ENCODE measurements at regions not wholly inside any gene's neighbourhood (a gene's known extent, or its start where the extent isn't known, plus 50 kb on each side); places are given as distances from the start of the nearest gene placed in this dataset.
A peak's percentile ranks its signal among the peaks of the same experiment; 100 is the strongest.

DNA sequence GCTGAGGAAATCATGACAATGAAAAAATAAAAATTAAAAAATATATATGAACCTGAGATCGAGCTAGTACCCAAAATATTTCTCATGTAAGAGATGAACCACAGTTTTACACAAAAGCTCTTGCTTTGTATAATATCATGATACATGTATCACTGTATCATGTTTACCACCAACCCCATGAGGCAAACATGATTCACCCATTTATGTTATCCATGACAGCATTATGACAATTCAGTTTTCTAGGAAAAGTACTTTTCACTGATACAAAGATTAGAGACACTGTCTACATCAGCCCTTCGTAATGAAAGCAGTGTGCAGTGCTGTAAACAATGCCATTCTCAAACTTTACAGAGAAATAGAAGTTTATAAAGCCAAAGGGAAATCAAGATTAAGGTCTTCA, 852.5 kb upstream of the LRRC4C start:
- no peaks in the 10 kb centered on the region for H3K36me3 ChIP-seq (ENCODE audit: control insufficient read depth in 1 of 2, insufficient read depth in 2 of 2, low read depth in 1 of 2, low read length in 2 of 2)
- no peak overlapping the region for H2BK12ac ChIP-seq (ENCODE audit: low read length in 2 of 2)
- H3K4ac ChIP-seq (ENCODE audit: low read depth in 1 of 2, low read length in 2 of 2), result no peak overlapping the region
- no peak overlapping the region for H3K14ac ChIP-seq (ENCODE audit: low read length in 2 of 2)
- no peak overlapping the region for H2BK120ac ChIP-seq (ENCODE audit: low read depth, low read length)
- H3K9ac ChIP-seq (ENCODE audit: low read length), result no peak overlapping the region
- no peak overlapping the region for H3K27ac ChIP-seq (ENCODE audit: low read length, poor library complexity, severe bottlenecking)
- H3K4me1 ChIP-seq (ENCODE audit: control insufficient read depth, insufficient read depth, low read depth, low read length), result no peaks in the 10 kb centered on the region
- H3K9me3 ChIP-seq (ENCODE audit: control insufficient read depth, low read length), result no peaks in the 10 kb centered on the region
- no peak overlapping the region for H3K4me3 ChIP-seq (ENCODE audit: insufficient read depth in 1 of 2, low read depth in 1 of 2, low read length in 2 of 2)
- no peak overlapping the region for H4K91ac ChIP-seq (ENCODE audit: low read length)
- 60% methylated on average over 1 of the region's 2 CpGs for whole genome bisulfite sequencing
- no peak overlapping the region for H3K18ac ChIP-seq (ENCODE audit: low read depth in 1 of 2, low read length in 2 of 2)
- H4K8ac ChIP-seq (ENCODE audit: low read length), result no peak overlapping the region
- no peak overlapping the region for H3K23ac ChIP-seq (ENCODE audit: low read length in 2 of 2)
- no peak overlapping the region for H2BK15ac ChIP-seq (ENCODE audit: low read depth, poor library complexity, severe bottlenecking)
- H2AK5ac ChIP-seq (ENCODE audit: low read length, severe bottlenecking), result no peak overlapping the region
- H3K27me3 ChIP-seq (ENCODE audit: control insufficient read depth in 1 of 2, insufficient read depth in 1 of 2, low read length in 2 of 2), result no peaks in the 10 kb centered on the region
- no peak for DNase-seq
- H2AFZ ChIP-seq (ENCODE audit: low read depth, low read length), result no peak overlapping the region
- no peak overlapping the region for H3K4me2 ChIP-seq (ENCODE audit: low read length, poor library complexity, severe bottlenecking)
- no peak overlapping the region for H2BK5ac ChIP-seq (ENCODE audit: low read depth, low read length, poor library complexity, severe bottlenecking)
- no peaks in the 10 kb centered on the region for H3K79me1 ChIP-seq (replicated peaks; ENCODE audit: low read length, poor library complexity, severe bottlenecking)

- no peak overlapping the region for H2BK120ac ChIP-seq (ENCODE audit: low read depth, low read length)
- H3K79me1 ChIP-seq (replicated peaks; ENCODE audit: low read length, poor library complexity, severe bottlenecking), result no peaks in the 10 kb centered on the region
- H2BK12ac ChIP-seq (ENCODE audit: low read length in 2 of 2), result no peak overlapping the region
- no peak overlapping the region for H4K91ac ChIP-seq (ENCODE audit: low read length)
- no peak overlapping the region for H3K4ac ChIP-seq (ENCODE audit: low read depth in 1 of 2, low read length in 2 of 2)
- H2AFZ ChIP-seq (ENCODE audit: low read depth, low read length), result no peak overlapping the region
- WGBS, result 69% methylated on average over 1 of the region's 1 CpG
- H4K8ac ChIP-seq (ENCODE audit: low read length), result no peak overlapping the region
- no peaks in the 10 kb centered on the region for H3K4me1 ChIP-seq (ENCODE audit: control insufficient read depth, insufficient read depth, low read depth, low read length)
- H3K9ac ChIP-seq (ENCODE audit: low read length), result no peak overlapping the region
- no peaks in the 10 kb centered on the region for H3K9me3 ChIP-seq (ENCODE audit: control insufficient read depth, low read length)
- H3K18ac ChIP-seq (ENCODE audit: low read depth in 1 of 2, low read length in 2 of 2), result no peak overlapping the region
- no peak overlapping the region for H2BK5ac ChIP-seq (ENCODE audit: low read depth, low read length, poor library complexity, severe bottlenecking)
- no peak overlapping the region for H3K4me3 ChIP-seq (ENCODE audit: insufficient read depth in 1 of 2, low read depth in 1 of 2, low read length in 2 of 2)
- H2BK15ac ChIP-seq (ENCODE audit: low read depth, poor library complexity, severe bottlenecking), result no peak overlapping the region
- no peak overlapping the region for H3K23ac ChIP-seq (ENCODE audit: low read length in 2 of 2)
- H3K27ac ChIP-seq (ENCODE audit: low read length, poor library complexity, severe bottlenecking), result peak overlapping the region; percentile 73
- DNase-seq, result peak; percentile 1
- no peaks in the 10 kb centered on the region for H3K36me3 ChIP-seq (ENCODE audit: control insufficient read depth in 1 of 2, insufficient read depth in 2 of 2, low read depth in 1 of 2, low read length in 2 of 2)
- no peak overlapping the region for H3K4me2 ChIP-seq (ENCODE audit: low read length, poor library complexity, severe bottlenecking)
- H3K27me3 ChIP-seq (ENCODE audit: control insufficient read depth in 1 of 2, insufficient read depth in 1 of 2, low read length in 2 of 2), result no peaks in the 10 kb centered on the region
- H3K14ac ChIP-seq (ENCODE audit: low read length in 2 of 2), result no peak overlapping the region
- no peak overlapping the region for H2AK5ac ChIP-seq (ENCODE audit: low read length, severe bottlenecking)
These were observed 855.8 kb upstream of the LRRC4C start for GRCh38 chr11:42315267-42315666.

- Histone ChIP-seq H2BK5ac (ENCODE audit: low read depth, low read length, poor library complexity, severe bottlenecking) (no peak overlapping the region), H3K27me3 (ENCODE audit: control insufficient read depth in 1 of 2, insufficient read depth in 1 of 2, low read length in 2 of 2) (no peaks in the 10 kb centered on the region), H2BK120ac (ENCODE audit: low read depth, low read length) (no peak overlapping the region), H2AFZ (ENCODE audit: low read depth, low read length) (no peak overlapping the region), H2BK15ac (ENCODE audit: low read depth, poor library complexity, severe bottlenecking) (no peak overlapping the region), H3K4me2 (ENCODE audit: low read length, poor library complexity, severe bottlenecking) (no peak overlapping the region), H3K4me1 (ENCODE audit: control insufficient read depth, insufficient read depth, low read depth, low read length) (no peaks in the 10 kb centered on the region), H3K9me3 (ENCODE audit: control insufficient read depth, low read length) (no peaks in the 10 kb centered on the region), H3K23ac (ENCODE audit: low read length in 2 of 2) (no peak overlapping the region), H3K14ac (ENCODE audit: low read length in 2 of 2) (no peak overlapping the region), H3K79me1 (replicated peaks; ENCODE audit: low read length, poor library complexity, severe bottlenecking) (no peaks in the 10 kb centered on the region), H4K8ac (ENCODE audit: low read length) (no peak overlapping the region), H2AK5ac (ENCODE audit: low read length, severe bottlenecking) (no peak overlapping the region), H3K27ac (ENCODE audit: low read length, poor library complexity, severe bottlenecking) (peak overlapping the region; percentile 73), H2BK12ac (ENCODE audit: low read length in 2 of 2) (no peak overlapping the region), H3K4me3 (ENCODE audit: insufficient read depth in 1 of 2, low read depth in 1 of 2, low read length in 2 of 2) (no peak overlapping the region), H4K91ac (ENCODE audit: low read length) (no peak overlapping the region), H3K9ac (ENCODE audit: low read length) (no peak overlapping the region), H3K18ac (ENCODE audit: low read depth in 1 of 2, low read length in 2 of 2) (no peak overlapping the region), H3K4ac (ENCODE audit: low read depth in 1 of 2, low read length in 2 of 2) (no peak overlapping the region), H3K36me3 (ENCODE audit: control insufficient read depth in 1 of 2, insufficient read depth in 2 of 2, low read depth in 1 of 2, low read length in 2 of 2) (no peaks in the 10 kb centered on the region)
- WGBS, result 65% methylated on average over 1 of the region's 1 CpG
- no peak for DNase-seq
These were observed 856.4 kb upstream of the LRRC4C start for GRCh38 chr11:42315846-42316245.

DNA sequence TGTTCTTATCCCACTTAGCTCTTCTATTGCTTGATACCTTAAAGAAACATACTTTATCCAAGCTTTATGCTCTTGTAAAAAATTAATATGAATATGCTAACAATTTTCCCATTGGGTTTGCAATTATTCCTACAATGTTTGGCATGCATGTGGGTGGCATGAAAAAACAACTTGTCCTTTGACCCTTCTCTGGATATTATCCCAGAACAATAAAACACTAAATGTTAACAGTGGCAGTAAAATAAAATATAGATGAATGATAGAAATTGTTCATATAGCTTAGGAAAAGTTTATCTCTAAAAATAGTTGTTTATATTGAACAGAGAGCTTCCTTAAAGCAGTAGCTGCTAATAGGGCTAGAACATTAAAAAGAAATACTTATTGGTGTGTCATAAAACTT, 860.5 kb upstream of the LRRC4C start:
- Histone ChIP-seq H2BK12ac (ENCODE audit: low read length in 2 of 2) (no peak overlapping the region), H3K27me3 (ENCODE audit: control insufficient read depth in 1 of 2, insufficient read depth in 1 of 2, low read length in 2 of 2) (no peaks in the 10 kb centered on the region), H4K8ac (ENCODE audit: low read length) (no peak overlapping the region), H3K9me3 (ENCODE audit: control insufficient read depth, low read length) (no peaks in the 10 kb centered on the region), H3K23ac (ENCODE audit: low read length in 2 of 2) (no peak overlapping the region), H3K4me3 (ENCODE audit: insufficient read depth in 1 of 2, low read depth in 1 of 2, low read length in 2 of 2) (no peak overlapping the region), H3K27ac (ENCODE audit: low read length, poor library complexity, severe bottlenecking) (no peak overlapping the region), H3K18ac (ENCODE audit: low read depth in 1 of 2, low read length in 2 of 2) (no peak overlapping the region), H2BK120ac (ENCODE audit: low read depth, low read length) (no peak overlapping the region), H3K36me3 (ENCODE audit: control insufficient read depth in 1 of 2, insufficient read depth in 2 of 2, low read depth in 1 of 2, low read length in 2 of 2) (no peaks in the 10 kb centered on the region), H4K91ac (ENCODE audit: low read length) (no peak overlapping the region), H3K9ac (ENCODE audit: low read length) (no peak overlapping the region), H2AK5ac (ENCODE audit: low read length, severe bottlenecking) (no peak overlapping the region), H3K4ac (ENCODE audit: low read depth in 1 of 2, low read length in 2 of 2) (no peak overlapping the region), H3K79me1 (replicated peaks; ENCODE audit: low read length, poor library complexity, severe bottlenecking) (no peaks in the 10 kb centered on the region), H3K4me1 (ENCODE audit: control insufficient read depth, insufficient read depth, low read depth, low read length) (no peaks in the 10 kb centered on the region), H2BK15ac (ENCODE audit: low read depth, poor library complexity, severe bottlenecking) (no peak overlapping the region), H3K14ac (ENCODE audit: low read length in 2 of 2) (no peak overlapping the region), H3K4me2 (ENCODE audit: low read length, poor library complexity, severe bottlenecking) (no peak overlapping the region), H2AFZ (ENCODE audit: low read depth, low read length) (no peak overlapping the region), H2BK5ac (ENCODE audit: low read depth, low read length, poor library complexity, severe bottlenecking) (no peak overlapping the region)
- no peak for DNase-seq

Measured in mesenchymal stem cell (in vitro differentiated cells and primary cell).